ENCODE measurements at regions not wholly inside any gene's neighbourhood (a gene's known extent, or its start where the extent isn't known, plus 50 kb on each side); places are given as distances from the start of the nearest gene placed in this dataset.

DNA sequence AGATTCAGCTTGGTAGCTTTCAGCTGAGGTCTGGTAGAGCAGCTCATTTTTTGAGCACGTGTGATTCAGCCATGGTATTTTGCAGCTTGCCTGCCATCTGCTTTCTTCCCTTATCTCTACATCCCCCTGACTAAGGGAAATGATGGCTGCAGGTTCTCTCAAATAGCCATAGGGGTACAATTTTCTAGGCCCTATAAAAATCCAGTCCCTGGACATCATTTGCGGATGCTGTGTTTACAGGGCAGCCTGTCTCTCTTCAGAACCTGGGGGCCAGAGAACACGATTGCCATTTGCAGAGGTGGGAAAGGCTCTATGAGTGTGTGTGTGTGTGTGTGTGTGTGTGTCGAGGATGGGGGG, 442.7 kb upstream of the MEIS1 start:
- TF ChIP-seq, protein P1, sequence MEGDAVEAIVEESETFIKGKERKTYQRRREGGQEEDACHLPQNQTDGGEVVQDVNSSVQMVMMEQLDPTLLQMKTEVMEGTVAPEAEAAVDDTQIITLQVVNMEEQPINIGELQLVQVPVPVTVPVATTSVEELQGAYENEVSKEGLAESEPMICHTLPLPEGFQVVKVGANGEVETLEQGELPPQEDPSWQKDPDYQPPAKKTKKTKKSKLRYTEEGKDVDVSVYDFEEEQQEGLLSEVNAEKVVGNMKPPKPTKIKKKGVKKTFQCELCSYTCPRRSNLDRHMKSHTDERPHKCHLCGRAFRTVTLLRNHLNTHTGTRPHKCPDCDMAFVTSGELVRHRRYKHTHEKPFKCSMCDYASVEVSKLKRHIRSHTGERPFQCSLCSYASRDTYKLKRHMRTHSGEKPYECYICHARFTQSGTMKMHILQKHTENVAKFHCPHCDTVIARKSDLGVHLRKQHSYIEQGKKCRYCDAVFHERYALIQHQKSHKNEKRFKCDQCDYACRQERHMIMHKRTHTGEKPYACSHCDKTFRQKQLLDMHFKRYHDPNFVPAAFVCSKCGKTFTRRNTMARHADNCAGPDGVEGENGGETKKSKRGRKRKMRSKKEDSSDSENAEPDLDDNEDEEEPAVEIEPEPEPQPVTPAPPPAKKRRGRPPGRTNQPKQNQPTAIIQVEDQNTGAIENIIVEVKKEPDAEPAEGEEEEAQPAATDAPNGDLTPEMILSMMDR (IDR thresholded peaks at IDR 0.05): no peak
- TF ChIP-seq POLR2A (IDR thresholded peaks at IDR 0.05): no peak

All from Peyer's patch (tissue), 4 donors.